HepG2 (cell line): ENCODE measurements at regions not wholly inside any gene's neighbourhood (a gene's known extent, or its start where the extent isn't known, plus 50 kb on each side); places are given as distances from the start of the nearest gene placed in this dataset.

Experiments used
- ARID2 ChIP-seq: sonication (generic); formaldehyde crosslinking; IDR thresholded peaks from 2 replicates; pipeline ENCODE4 v1.8.1; 2022; ENCODE audit warnings: mild to moderate bottlenecking, missing genetic modification reagents, borderline replicate concordance
- BHLHE40 ChIP-seq: IDR thresholded peaks from 2 replicates; pipeline ENCODE4 v1.6.1; 2011; ENCODE audit warnings: low read length, improper control_type of control experiment
- CREM ChIP-seq, 2 experiments: sonication (generic) in 1 of 2; formaldehyde crosslinking in 1 of 2; IDR thresholded peaks; 2 replicates each; pipeline versions ENCODE4 v1.4.0 to v1.6.1; 2016 to 2020; ENCODE audit warnings: antibody characterized with exemption in 1 of 2, mild to moderate bottlenecking in 1 of 2, missing genetic modification reagents in 1 of 2
- EP300 ChIP-seq, 3 experiments: sonication (generic) in 1 of 3; formaldehyde crosslinking in 1 of 3; IDR thresholded peaks; 2 replicates each; pipeline versions ENCODE4 v1.5.1 to v1.6.1; 2011 to 2020; ENCODE audit warnings: low read depth in 2 of 3, low read length in 2 of 3, borderline replicate concordance in 1 of 3, improper control_type of control experiment in 1 of 3, mild to moderate bottlenecking in 1 of 3, missing genetic modification reagents in 1 of 3, moderate library complexity in 1 of 3
- FOXA3 ChIP-seq: IDR thresholded peaks from 2 replicates; pipeline ENCODE4 v1.6.1; 2016; ENCODE audit warnings: missing genetic modification reagents, missing compliant biosample characterization
- MXI1 ChIP-seq: IDR thresholded peaks from 3 replicates; pipeline ENCODE4 v1.6.1; 2012; ENCODE audit warnings: low read depth, low read length, inconsistent platforms, borderline replicate concordance
- NFATC3 ChIP-seq: sonication (generic); formaldehyde crosslinking; IDR thresholded peaks from 2 replicates; pipeline ENCODE4 v1.5.1; 2020; ENCODE audit warnings: mild to moderate bottlenecking, missing genetic modification reagents
- SMAD3 ChIP-seq: sonication (generic); formaldehyde crosslinking; IDR thresholded peaks from 2 replicates; pipeline ENCODE4 v1.4.0; 2020; ENCODE audit warnings: missing genetic modification reagents
- SPEN ChIP-seq: sonication (generic); formaldehyde crosslinking; IDR thresholded peaks from 2 replicates; pipeline ENCODE4 v1.5.1; 2020; ENCODE audit warnings: low read depth, mild to moderate bottlenecking, missing genetic modification reagents
- ZBTB14 ChIP-seq: sonication (generic); formaldehyde crosslinking; IDR thresholded peaks from 2 replicates; pipeline ENCODE4 v1.4.0; 2020; ENCODE audit warnings: missing genetic modification reagents
- ZMYM2 ChIP-seq: sonication (generic); formaldehyde crosslinking; IDR thresholded peaks from 2 replicates; pipeline ENCODE4 v1.8.0; 2022; ENCODE audit warnings: mild to moderate bottlenecking, missing genetic modification reagents
- ZNF17 ChIP-seq: sonication (generic); formaldehyde crosslinking; IDR thresholded peaks from 2 replicates; pipeline ENCODE4 v1.5.0; 2020; ENCODE audit warnings: mild to moderate bottlenecking, missing genetic modification reagents
- ZNF326 ChIP-seq: sonication (generic); formaldehyde crosslinking; IDR thresholded peaks from 2 replicates; pipeline ENCODE4 v1.4.0; 2020; ENCODE audit warnings: missing genetic modification reagents, borderline replicate concordance
- ZNF780A ChIP-seq: sonication (generic); formaldehyde crosslinking; IDR thresholded peaks from 2 replicates; pipeline ENCODE4 v1.8.0; 2022; ENCODE audit warnings: mild to moderate bottlenecking, missing genetic modification reagents, moderate library complexity
- ZNF788 ChIP-seq: sonication (generic); formaldehyde crosslinking; IDR thresholded peaks from 2 replicates; pipeline ENCODE4 v1.5.0; 2020; ENCODE audit warnings: mild to moderate bottlenecking, missing genetic modification reagents, borderline replicate concordance
- ZNF841 ChIP-seq: sonication (generic); formaldehyde crosslinking; IDR thresholded peaks from 2 replicates; pipeline ENCODE4 v1.8.1; 2023; ENCODE audit warnings: missing genetic modification reagents, borderline replicate concordance
- ZSCAN29 ChIP-seq: sonication (generic); formaldehyde crosslinking; conservative IDR thresholded peaks from 2 replicates; pipeline ENCODE4 v1.4.0; 2020; ENCODE audit warnings: mild to moderate bottlenecking, missing genetic modification reagents
- TF ChIP-seq, protein P1 (sequence below): IDR thresholded peaks from 2 replicates; pipeline ENCODE4 v1.6.1; 2016; ENCODE audit warnings: low read depth, borderline replicate concordance
- TF ChIP-seq, protein P2 (sequence below): sonication (generic); formaldehyde crosslinking; IDR thresholded peaks from 2 replicates; pipeline ENCODE4 v1.8.1; 2023; ENCODE audit warnings: mild to moderate bottlenecking, missing genetic modification reagents, borderline replicate concordance
- TF ChIP-seq, protein P3 (sequence below): sonication (generic); formaldehyde crosslinking; IDR thresholded peaks from 2 replicates; pipeline ENCODE4 v1.4.0; 2020; ENCODE audit warnings: missing genetic modification reagents, borderline replicate concordance

- 0 out of 2 replicates have a peak, but pooled peaks have one; percentile 33 for TF ChIP-seq BHLHE40
- TF ChIP-seq, protein P1, sequence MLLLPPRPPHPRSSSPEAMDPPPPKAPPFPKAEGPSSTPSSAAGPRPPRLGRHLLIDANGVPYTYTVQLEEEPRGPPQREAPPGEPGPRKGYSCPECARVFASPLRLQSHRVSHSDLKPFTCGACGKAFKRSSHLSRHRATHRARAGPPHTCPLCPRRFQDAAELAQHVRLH (CRISPR knock-in tag): no peak
- TF ChIP-seq FOXA3 (CRISPR knock-in tag): no peak; the same call in none of the 2 replicates
- TF ChIP-seq ZNF788 (CRISPR knock-in tag): no peak
- no peak for TF ChIP-seq ZNF326 (CRISPR knock-in tag)
- no peak for TF ChIP-seq NFATC3
- no peak for TF ChIP-seq ARID2
- TF ChIP-seq ZMYM2 (CRISPR knock-in tag): no peak
- TF ChIP-seq, protein P2, sequence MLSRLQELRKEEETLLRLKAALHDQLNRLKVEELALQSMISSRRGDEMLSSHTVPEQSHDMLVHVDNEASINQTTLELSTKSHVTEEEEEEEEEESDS (CRISPR knock-in tag): no peak
- no peak for TF ChIP-seq MXI1
- no peak for TF ChIP-seq ZNF841 (CRISPR knock-in tag)
- TF ChIP-seq ZNF780A (CRISPR knock-in tag): no peak
- peak; percentile 71 for TF ChIP-seq CREM (IDR thresholded peaks at IDR 0.05)
- TF ChIP-seq CREM (CRISPR knock-in tag; IDR thresholded peaks at IDR 0.05): no peak
- no peak for TF ChIP-seq ZNF17 (CRISPR knock-in tag)
- TF ChIP-seq SPEN (CRISPR knock-in tag): 0 out of 2 replicates have a peak, but pooled peaks have one; percentile 27
- TF ChIP-seq EP300 (IDR thresholded peaks at IDR 0.05; ENCODE audit: low read depth in 2 of 2, low read length in 2 of 2): peak; percentile 62 to 70; a peak in 2 of 4 replicates
- peak; percentile 89 for TF ChIP-seq EP300 (CRISPR knock-in tag; IDR thresholded peaks at IDR 0.05; ENCODE audit: borderline replicate concordance)
- TF ChIP-seq SMAD3 (CRISPR knock-in tag): peak; percentile 43; the same call in 1 of the 2 replicates
- TF ChIP-seq ZBTB14 (CRISPR knock-in tag): no peak
- no peak for TF ChIP-seq ZSCAN29 (CRISPR knock-in tag)
- TF ChIP-seq, protein P3, sequence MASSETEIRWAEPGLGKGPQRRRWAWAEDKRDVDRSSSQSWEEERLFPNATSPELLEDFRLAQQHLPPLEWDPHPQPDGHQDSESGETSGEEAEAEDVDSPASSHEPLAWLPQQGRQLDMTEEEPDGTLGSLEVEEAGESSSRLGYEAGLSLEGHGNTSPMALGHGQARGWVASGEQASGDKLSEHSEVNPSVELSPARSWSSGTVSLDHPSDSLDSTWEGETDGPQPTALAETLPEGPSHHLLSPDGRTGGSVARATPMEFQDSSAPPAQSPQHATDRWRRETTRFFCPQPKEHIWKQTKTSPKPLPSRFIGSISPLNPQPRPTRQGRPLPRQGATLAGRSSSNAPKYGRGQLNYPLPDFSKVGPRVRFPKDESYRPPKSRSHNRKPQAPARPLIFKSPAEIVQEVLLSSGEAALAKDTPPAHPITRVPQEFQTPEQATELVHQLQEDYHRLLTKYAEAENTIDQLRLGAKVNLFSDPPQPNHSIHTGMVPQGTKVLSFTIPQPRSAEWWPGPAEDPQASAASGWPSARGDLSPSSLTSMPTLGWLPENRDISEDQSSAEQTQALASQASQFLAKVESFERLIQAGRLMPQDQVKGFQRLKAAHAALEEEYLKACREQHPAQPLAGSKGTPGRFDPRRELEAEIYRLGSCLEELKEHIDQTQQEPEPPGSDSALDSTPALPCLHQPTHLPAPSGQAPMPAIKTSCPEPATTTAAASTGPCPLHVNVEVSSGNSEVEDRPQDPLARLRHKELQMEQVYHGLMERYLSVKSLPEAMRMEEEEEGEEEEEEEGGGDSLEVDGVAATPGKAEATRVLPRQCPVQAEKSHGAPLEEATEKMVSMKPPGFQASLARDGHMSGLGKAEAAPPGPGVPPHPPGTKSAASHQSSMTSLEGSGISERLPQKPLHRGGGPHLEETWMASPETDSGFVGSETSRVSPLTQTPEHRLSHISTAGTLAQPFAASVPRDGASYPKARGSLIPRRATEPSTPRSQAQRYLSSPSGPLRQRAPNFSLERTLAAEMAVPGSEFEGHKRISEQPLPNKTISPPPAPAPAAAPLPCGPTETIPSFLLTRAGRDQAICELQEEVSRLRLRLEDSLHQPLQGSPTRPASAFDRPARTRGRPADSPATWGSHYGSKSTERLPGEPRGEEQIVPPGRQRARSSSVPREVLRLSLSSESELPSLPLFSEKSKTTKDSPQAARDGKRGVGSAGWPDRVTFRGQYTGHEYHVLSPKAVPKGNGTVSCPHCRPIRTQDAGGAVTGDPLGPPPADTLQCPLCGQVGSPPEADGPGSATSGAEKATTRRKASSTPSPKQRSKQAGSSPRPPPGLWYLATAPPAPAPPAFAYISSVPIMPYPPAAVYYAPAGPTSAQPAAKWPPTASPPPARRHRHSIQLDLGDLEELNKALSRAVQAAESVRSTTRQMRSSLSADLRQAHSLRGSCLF: no peak
Observed at GRCh38 chr7:85426487-85426960, 239.7 kb upstream of the SEMA3D start (continued).
